ENCODE measurements at regions not wholly inside any gene's neighbourhood (a gene's known extent, or its start where the extent isn't known, plus 50 kb on each side); places are given as distances from the start of the nearest gene placed in this dataset.

GRCh38 chr13:70424928-70425327, 316.7 kb upstream of the KLHL1 start:
- dilution Hi-C loops (cut with MboI; ENCODE audit: extremely low pct_ligation_motif_present, low sequenced_read_pairs) = no loop called here
- no TSS peak for BruUV-seq (replicated peaks)
- POLR2A ChIA-PET = no interaction called here

More at GRCh38 chr13:70424928-70425327, 316.7 kb upstream of the KLHL1 start:
- TF ChIP-seq EZH2 (IDR thresholded peaks at IDR 0.05; ENCODE audit: borderline replicate concordance, low read depth, low read length, severe bottlenecking) (no peak), MYC (IDR thresholded peaks at IDR 0.05; ENCODE audit: low read depth, low read length) (no peak), POLR2AphosphoS5 (IDR thresholded peaks at IDR 0.05; ENCODE audit: insufficient read depth, low read depth, low read length) (no peak), POLR2A (IDR thresholded peaks at IDR 0.05; ENCODE audit: low read depth, low read length) (no peak), JUN (IDR thresholded peaks at IDR 0.05; ENCODE audit: borderline replicate concordance, insufficient read depth, insufficient read length, low read depth) (no peak), FOS (IDR thresholded peaks at IDR 0.05; ENCODE audit: borderline replicate concordance, insufficient read depth, low read length) (no peak), GATA2 (IDR thresholded peaks at IDR 0.05; ENCODE audit: insufficient read depth, insufficient read length, low read depth, low read length) (no peak), MAX (IDR thresholded peaks at IDR 0.05; ENCODE audit: insufficient read depth, insufficient read length) (no peak), CTCF (IDR thresholded peaks at IDR 0.05; ENCODE audit: extremely low read depth in 1 of 2, insufficient read depth in 1 of 2, low read depth in 1 of 2, low read length in 2 of 2) (no peak)
- H3K79me2 ChIP-seq (ENCODE audit: control insufficient read depth, insufficient read depth, low read length) = no peaks in the 10 kb centered on the region
- DNase-seq (ENCODE audit: low read depth, low spot score) (no peak), FAIRE-seq (no peak)
- H3K9ac ChIP-seq (replicated peaks; ENCODE audit: extremely low read depth, insufficient read depth, low read length) = no peak overlapping the region
- H2AFZ ChIP-seq (ENCODE audit: low read depth, low read length) = no peak overlapping the region
- H3K9me1 ChIP-seq (replicated peaks; ENCODE audit: control insufficient read depth, extremely low read depth, insufficient read depth, low read length) = no peaks in the 10 kb centered on the region
- intact Hi-C loops (cut with micrococcal nuclease) = no loop called here
- no peaks in the 10 kb centered on the region for H3K9me3 ChIP-seq (replicated peaks; ENCODE audit: control insufficient read depth, insufficient read depth, low read length)
- CTCF ChIA-PET = no interaction called here
- no peak overlapping the region for H3K4me3 ChIP-seq (replicated peaks in 1 of 3; ENCODE audit: insufficient read depth in 1 of 3, low read depth in 1 of 3, low read length in 3 of 3)
- no peaks in the 10 kb centered on the region for H3K4me1 ChIP-seq (ENCODE audit: control insufficient read depth, extremely low read depth, insufficient read depth, low read length)
- H4K20me1 ChIP-seq (replicated peaks; ENCODE audit: control insufficient read depth, extremely low read depth, insufficient read depth, low read length) = no peaks in the 10 kb centered on the region
- no peaks in the 10 kb centered on the region for H3K27me3 ChIP-seq (ENCODE audit: control insufficient read depth in 2 of 2, insufficient read depth in 2 of 2, low read length in 2 of 2)
- no peak overlapping the region for H3K27ac ChIP-seq (ENCODE audit: insufficient read depth, low read depth, low read length)
- H3K4me2 ChIP-seq (ENCODE audit: insufficient read depth, low read length) = no peak overlapping the region
- no peaks in the 10 kb centered on the region for H3K36me3 ChIP-seq (ENCODE audit: control insufficient read depth in 2 of 2, extremely low read depth in 1 of 2, insufficient read depth in 2 of 2, low read length in 2 of 2)
